Gastrocnemius medialis (tissue), 4 donors: ENCODE measurements at regions not wholly inside any gene's neighbourhood (a gene's known extent, or its start where the extent isn't known, plus 50 kb on each side); places are given as distances from the start of the nearest gene placed in this dataset.

ENCODE experiments used
- POLR2A ChIP-seq, 2 donors: fragments of 450-650 bp; IDR thresholded peaks; one replicate each; pipeline ENCODE4 v1.6.1; 2017; ENCODE audit warnings: antibody characterized with exemption in 2 of 2, mild to moderate bottlenecking in 2 of 2, moderate library complexity in 2 of 2
- TF ChIP-seq, protein P1 (sequence below), 5 experiments: fragments of 450-650 bp in 3 of 5; fragments of 200-600 bp in 2 of 5; sonication (generic) in 2 of 5; IDR thresholded peaks in 4 of 5; conservative IDR thresholded peaks in 1 of 5; 1 replicate in 4 of 5; 2 replicates in 1 of 5; pipeline ENCODE4 v1.5.1; 2016 to 2019; ENCODE audit warnings: antibody characterized with exemption in 5 of 5, mild to moderate bottlenecking in 3 of 5, moderate library complexity in 3 of 5

DNA sequence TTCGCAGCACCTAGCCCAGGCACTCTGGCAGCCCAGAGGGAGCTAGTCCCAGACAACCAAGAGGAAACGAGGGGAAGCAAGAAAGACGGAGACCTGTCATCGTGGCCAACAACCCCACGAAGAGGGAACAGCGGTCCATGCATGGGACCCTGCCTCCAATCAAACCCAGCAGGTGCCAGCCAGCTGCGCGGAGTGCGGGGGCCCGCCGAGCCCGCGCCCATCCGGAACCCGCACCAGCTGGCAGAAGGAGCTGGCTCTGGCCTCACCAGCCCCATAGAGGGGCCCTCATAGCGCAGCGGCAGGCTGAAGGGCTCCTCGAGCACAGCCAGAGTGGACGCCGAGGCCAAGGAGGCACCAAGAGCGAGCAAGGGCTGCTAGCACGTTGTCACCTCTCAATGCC, 332.4 kb upstream of the MAGEB18 start:
- TF ChIP-seq, protein P1, sequence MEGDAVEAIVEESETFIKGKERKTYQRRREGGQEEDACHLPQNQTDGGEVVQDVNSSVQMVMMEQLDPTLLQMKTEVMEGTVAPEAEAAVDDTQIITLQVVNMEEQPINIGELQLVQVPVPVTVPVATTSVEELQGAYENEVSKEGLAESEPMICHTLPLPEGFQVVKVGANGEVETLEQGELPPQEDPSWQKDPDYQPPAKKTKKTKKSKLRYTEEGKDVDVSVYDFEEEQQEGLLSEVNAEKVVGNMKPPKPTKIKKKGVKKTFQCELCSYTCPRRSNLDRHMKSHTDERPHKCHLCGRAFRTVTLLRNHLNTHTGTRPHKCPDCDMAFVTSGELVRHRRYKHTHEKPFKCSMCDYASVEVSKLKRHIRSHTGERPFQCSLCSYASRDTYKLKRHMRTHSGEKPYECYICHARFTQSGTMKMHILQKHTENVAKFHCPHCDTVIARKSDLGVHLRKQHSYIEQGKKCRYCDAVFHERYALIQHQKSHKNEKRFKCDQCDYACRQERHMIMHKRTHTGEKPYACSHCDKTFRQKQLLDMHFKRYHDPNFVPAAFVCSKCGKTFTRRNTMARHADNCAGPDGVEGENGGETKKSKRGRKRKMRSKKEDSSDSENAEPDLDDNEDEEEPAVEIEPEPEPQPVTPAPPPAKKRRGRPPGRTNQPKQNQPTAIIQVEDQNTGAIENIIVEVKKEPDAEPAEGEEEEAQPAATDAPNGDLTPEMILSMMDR (IDR thresholded peaks at IDR 0.05 in 4 of 5, conservative IDR thresholded peaks at IDR 0.05 in 1 of 5) = no peak
- no peak for TF ChIP-seq POLR2A (IDR thresholded peaks at IDR 0.05)
